ENCODE measurements at regions not wholly inside any gene's neighbourhood (a gene's known extent, or its start where the extent isn't known, plus 50 kb on each side); places are given as distances from the start of the nearest gene placed in this dataset.

DNA sequence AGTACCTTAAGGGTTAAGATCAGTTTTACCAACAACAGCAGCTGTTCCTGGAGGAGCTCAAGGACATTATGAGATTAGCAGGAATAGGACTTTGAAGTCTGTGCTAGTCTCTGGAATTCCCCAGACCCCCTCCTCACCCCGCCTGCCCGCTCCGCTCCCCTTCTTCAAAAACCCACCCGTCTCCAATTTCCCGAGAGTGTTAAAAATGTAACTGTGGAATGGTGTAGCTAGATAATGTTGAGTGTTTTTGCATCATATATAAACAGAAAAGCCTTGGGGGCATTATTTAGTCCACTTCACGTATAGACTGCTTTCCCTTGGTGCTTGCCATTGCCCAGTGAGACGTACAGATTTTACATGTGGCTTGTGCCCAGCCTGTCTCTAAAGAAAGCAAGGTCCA lies 65.0 kb upstream of the SEMA6D start:
- DNase-seq (ENCODE audit: low read depth), result no peak

DNA sequence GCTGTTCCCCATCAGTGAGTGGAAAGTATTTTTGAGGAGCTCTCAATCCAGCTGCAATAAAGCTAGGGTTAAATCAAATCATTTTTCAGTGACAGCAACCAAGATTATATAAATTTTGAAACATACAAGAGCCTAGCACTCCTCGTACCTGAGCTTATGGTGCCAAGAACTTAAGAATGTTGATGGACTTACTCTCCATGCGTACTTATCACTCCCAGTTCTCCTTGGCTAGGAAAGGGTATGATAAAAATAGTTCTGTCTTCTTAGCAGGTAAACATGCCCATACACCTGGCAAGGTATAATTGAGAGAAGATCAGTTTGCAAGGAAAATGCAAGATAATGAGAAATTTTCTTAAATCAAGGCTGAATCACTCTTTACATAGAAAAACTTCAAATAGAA lies 64.5 kb upstream of the SEMA6D start:
- no peak for DNase-seq (ENCODE audit: low read depth)

DNA sequence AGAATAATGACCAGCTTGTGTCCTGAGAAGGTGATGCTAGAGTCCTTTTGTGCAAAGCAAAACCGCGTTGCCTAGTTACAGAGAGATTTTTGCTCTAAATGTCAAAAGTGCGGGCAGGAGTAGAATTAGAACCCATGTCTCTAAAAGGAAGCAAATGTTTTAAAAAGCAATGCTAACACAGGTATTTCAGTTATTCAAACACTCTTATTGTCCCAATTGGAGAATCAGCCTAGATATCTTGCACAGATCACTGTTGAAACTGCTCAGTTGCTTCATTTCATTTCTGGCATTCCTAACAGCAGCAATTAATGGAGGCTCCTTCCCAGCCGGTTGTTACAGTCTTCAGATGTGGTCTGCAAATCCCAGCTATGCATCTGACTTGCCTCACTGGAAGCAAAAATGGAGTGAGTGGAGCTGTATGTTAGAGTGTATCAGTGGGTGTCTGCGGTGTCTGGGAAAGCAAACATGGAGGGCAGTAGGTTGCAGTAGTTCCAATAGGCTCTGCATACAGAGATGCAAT lies 55.6 kb upstream of the SEMA6D start:
- DNase-seq (ENCODE audit: low read depth), result no peak

DNA sequence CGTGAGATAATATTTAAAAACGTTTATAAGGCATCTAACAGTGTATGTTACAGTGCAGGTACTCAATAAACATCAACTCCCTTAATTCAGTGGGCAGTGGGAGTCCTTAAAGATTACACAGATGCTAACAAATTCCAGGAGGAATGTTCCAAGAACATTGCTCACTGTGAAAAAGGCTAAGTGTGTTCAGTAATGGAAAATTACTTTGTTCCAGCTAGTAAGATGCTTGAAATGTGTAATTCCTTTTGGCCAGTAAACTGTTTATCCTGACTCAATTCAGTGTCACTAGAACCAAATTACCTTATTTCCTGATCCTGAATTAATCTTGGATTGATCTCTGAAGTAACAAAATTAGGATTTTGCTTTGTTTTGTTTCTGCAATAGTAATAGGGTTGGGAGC lies 54.2 kb upstream of the SEMA6D start:
- no peak for DNase-seq (ENCODE audit: low read depth)
